ENCODE measurements at regions not wholly inside any gene's neighbourhood (a gene's known extent, or its start where the extent isn't known, plus 50 kb on each side); places are given as distances from the start of the nearest gene placed in this dataset.

DNA sequence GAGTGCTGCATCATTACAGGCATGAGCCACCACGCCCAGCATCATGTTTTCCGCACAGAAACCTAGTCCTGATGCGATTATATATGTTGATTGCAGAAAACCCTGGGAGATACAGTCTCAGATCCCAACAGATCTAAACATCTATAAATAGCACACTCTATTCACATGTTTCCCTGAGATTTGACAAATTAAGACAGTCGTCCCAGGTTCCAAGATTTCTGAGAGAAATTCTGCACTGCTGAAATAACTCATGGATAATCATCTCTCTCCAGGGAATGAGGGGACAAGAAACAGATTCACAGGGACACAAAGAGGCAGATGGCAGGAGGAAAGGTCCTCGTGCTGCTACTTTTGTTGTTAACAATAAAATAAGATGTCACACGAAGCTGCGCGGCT is 393.1 kb upstream of the CELF2 start:
- FAIRE-seq (no peak), ATAC-seq (no peak), DNase-seq (ENCODE audit: low read depth, low spot score) (no peak)
- POLR2A ChIA-PET = no interaction called here
- SMC1A ChIA-PET (ENCODE audit: uncharacterized antibody, unreplicated experiment) = no interaction called here
- Histone ChIP-seq H3K9ac (ENCODE audit: control insufficient read depth, insufficient read depth, low read length) (no peak overlapping the region), H3K36me3 (ENCODE audit: control insufficient read depth in 2 of 2, insufficient read depth in 2 of 2, low read length in 1 of 2) (no peaks in the 10 kb centered on the region), H3K27ac (ENCODE audit: control insufficient read depth, insufficient read depth) (no peak overlapping the region), H4K20me1 (ENCODE audit: control insufficient read depth, insufficient read depth) (no peaks in the 10 kb centered on the region), H3K4me2 (ENCODE audit: control insufficient read depth, insufficient read depth) (no peak overlapping the region), H2AFZ (ENCODE audit: control insufficient read depth, low read depth, low read length) (no peak overlapping the region), H3K27me3 (replicated peaks in 1 of 2; ENCODE audit: control insufficient read depth in 2 of 2, insufficient read depth in 2 of 2, low read length in 1 of 2) (no peaks in the 10 kb centered on the region), H3K4me1 (ENCODE audit: control insufficient read depth, insufficient read depth, low read length) (no peaks in the 10 kb centered on the region; the same call in 1 of the 2 replicates), H3K9me3 (replicated peaks; ENCODE audit: control insufficient read depth, insufficient read depth, low read length) (no peaks in the 10 kb centered on the region), H3K4me3 (no peak overlapping the region), H3K79me2 (ENCODE audit: control insufficient read depth, insufficient read depth, low read length) (no peaks in the 10 kb centered on the region)
- no TSS peak for BruUV-seq (replicated peaks)
- 27% methylated on average over 8 of the region's 8 CpGs for WGBS (ENCODE audit: insufficient coverage, insufficient replicate concordance, low lambda C conversion rate, missing lambda C conversion rate)
- in situ Hi-C loops (cut with MboI) = no loop called here
- intact Hi-C loops (cut with micrococcal nuclease; ENCODE audit: unreplicated experiment) = no loop called here
- RAD21 ChIA-PET (ENCODE audit: unreplicated experiment) = no interaction called here
- CTCF ChIA-PET = no interaction called here
- TF ChIP-seq, protein P1, sequence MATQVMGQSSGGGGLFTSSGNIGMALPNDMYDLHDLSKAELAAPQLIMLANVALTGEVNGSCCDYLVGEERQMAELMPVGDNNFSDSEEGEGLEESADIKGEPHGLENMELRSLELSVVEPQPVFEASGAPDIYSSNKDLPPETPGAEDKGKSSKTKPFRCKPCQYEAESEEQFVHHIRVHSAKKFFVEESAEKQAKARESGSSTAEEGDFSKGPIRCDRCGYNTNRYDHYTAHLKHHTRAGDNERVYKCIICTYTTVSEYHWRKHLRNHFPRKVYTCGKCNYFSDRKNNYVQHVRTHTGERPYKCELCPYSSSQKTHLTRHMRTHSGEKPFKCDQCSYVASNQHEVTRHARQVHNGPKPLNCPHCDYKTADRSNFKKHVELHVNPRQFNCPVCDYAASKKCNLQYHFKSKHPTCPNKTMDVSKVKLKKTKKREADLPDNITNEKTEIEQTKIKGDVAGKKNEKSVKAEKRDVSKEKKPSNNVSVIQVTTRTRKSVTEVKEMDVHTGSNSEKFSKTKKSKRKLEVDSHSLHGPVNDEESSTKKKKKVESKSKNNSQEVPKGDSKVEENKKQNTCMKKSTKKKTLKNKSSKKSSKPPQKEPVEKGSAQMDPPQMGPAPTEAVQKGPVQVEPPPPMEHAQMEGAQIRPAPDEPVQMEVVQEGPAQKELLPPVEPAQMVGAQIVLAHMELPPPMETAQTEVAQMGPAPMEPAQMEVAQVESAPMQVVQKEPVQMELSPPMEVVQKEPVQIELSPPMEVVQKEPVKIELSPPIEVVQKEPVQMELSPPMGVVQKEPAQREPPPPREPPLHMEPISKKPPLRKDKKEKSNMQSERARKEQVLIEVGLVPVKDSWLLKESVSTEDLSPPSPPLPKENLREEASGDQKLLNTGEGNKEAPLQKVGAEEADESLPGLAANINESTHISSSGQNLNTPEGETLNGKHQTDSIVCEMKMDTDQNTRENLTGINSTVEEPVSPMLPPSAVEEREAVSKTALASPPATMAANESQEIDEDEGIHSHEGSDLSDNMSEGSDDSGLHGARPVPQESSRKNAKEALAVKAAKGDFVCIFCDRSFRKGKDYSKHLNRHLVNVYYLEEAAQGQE (IDR thresholded peaks at IDR 0.05; ENCODE audit: low read depth, low read length) = no peak
- TF ChIP-seq RB1 (IDR thresholded peaks at IDR 0.05; ENCODE audit: borderline replicate concordance) (no peak), ZNF274 (IDR thresholded peaks at IDR 0.05; ENCODE audit: insufficient read depth, insufficient read length) (no peak), KDM1A (IDR thresholded peaks at IDR 0.05; ENCODE audit: borderline replicate concordance) (no peak), DPF2 (IDR thresholded peaks at IDR 0.05) (no peak), IKZF2 (IDR thresholded peaks at IDR 0.05) (no peak), NR2F1 (conservative IDR thresholded peaks at IDR 0.05) (no peak), TCF3 (IDR thresholded peaks at IDR 0.05; ENCODE audit: borderline replicate concordance, insufficient read depth, low read depth, low read length) (no peak), SREBF1 (IDR thresholded peaks at IDR 0.05; ENCODE audit: low read length) (no peak), ZNF384 (IDR thresholded peaks at IDR 0.05; ENCODE audit: borderline replicate concordance, low read depth, low read length) (no peak), TBL1XR1 (IDR thresholded peaks at IDR 0.05; ENCODE audit: low read depth, low read length) (no peak), NR2C1 (IDR thresholded peaks at IDR 0.05) (no peak), MTA2 (IDR thresholded peaks at IDR 0.05; ENCODE audit: low read depth) (no peak)
- TF ChIP-seq, protein P2, sequence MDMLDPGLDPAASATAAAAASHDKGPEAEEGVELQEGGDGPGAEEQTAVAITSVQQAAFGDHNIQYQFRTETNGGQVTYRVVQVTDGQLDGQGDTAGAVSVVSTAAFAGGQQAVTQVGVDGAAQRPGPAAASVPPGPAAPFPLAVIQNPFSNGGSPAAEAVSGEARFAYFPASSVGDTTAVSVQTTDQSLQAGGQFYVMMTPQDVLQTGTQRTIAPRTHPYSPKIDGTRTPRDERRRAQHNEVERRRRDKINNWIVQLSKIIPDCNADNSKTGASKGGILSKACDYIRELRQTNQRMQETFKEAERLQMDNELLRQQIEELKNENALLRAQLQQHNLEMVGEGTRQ (IDR thresholded peaks at IDR 0.05; ENCODE audit: borderline replicate concordance, low read depth, low read length) = no peak
- TF ChIP-seq, protein P3, sequence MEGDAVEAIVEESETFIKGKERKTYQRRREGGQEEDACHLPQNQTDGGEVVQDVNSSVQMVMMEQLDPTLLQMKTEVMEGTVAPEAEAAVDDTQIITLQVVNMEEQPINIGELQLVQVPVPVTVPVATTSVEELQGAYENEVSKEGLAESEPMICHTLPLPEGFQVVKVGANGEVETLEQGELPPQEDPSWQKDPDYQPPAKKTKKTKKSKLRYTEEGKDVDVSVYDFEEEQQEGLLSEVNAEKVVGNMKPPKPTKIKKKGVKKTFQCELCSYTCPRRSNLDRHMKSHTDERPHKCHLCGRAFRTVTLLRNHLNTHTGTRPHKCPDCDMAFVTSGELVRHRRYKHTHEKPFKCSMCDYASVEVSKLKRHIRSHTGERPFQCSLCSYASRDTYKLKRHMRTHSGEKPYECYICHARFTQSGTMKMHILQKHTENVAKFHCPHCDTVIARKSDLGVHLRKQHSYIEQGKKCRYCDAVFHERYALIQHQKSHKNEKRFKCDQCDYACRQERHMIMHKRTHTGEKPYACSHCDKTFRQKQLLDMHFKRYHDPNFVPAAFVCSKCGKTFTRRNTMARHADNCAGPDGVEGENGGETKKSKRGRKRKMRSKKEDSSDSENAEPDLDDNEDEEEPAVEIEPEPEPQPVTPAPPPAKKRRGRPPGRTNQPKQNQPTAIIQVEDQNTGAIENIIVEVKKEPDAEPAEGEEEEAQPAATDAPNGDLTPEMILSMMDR (IDR thresholded peaks at IDR 0.05 in 2 of 3, conservative IDR thresholded peaks at IDR 0.05 in 1 of 3; ENCODE audit: control insufficient read depth in 2 of 3, extremely low read depth in 1 of 3, insufficient read depth in 1 of 3, low read depth in 3 of 3, low read length in 3 of 3) = no peak
- TF ChIP-seq, protein P4, sequence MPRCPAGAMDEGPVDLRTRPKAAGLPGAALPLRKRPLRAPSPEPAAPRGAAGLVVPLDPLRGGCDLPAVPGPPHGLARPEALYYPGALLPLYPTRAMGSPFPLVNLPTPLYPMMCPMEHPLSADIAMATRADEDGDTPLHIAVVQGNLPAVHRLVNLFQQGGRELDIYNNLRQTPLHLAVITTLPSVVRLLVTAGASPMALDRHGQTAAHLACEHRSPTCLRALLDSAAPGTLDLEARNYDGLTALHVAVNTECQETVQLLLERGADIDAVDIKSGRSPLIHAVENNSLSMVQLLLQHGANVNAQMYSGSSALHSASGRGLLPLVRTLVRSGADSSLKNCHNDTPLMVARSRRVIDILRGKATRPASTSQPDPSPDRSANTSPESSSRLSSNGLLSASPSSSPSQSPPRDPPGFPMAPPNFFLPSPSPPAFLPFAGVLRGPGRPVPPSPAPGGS (IDR thresholded peaks at IDR 0.05; ENCODE audit: borderline replicate concordance, insufficient read depth, low read depth, low read length, poor library complexity, severe bottlenecking) = no peak
- TF ChIP-seq, protein P5, sequence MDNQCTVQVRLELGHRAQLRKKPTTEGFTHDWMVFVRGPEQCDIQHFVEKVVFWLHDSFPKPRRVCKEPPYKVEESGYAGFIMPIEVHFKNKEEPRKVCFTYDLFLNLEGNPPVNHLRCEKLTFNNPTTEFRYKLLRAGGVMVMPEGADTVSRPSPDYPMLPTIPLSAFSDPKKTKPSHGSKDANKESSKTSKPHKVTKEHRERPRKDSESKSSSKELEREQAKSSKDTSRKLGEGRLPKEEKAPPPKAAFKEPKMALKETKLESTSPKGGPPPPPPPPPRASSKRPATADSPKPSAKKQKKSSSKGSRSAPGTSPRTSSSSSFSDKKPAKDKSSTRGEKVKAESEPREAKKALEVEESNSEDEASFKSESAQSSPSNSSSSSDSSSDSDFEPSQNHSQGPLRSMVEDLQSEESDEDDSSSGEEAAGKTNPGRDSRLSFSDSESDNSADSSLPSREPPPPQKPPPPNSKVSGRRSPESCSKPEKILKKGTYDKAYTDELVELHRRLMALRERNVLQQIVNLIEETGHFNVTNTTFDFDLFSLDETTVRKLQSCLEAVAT (IDR thresholded peaks at IDR 0.05) = no peak
